PC-9 (cell line): ENCODE measurements at regions not wholly inside any gene's neighbourhood (a gene's known extent, or its start where the extent isn't known, plus 50 kb on each side); places are given as distances from the start of the nearest gene placed in this dataset.

Experiments
- BruUV-seq: library from RNA; stranded (reverse); fragments of 400-500 nt; replicated peaks from 2 replicates; lab custom pipeline; 2021; lab: Mats Ljungman, UMichigan
- CTCF ChIA-PET: fragments of 300-600 bp; sonication (Branson Sonifier 250); formaldehyde crosslinking; loops from one replicate; lab custom pipeline; 2022; ENCODE audit warnings: antibody characterized with exemption; lab: Charles Lee
- POLR2A ChIA-PET: fragments of 300-600 bp; sonication (Branson Sonifier 250); formaldehyde crosslinking; loops from one replicate; lab custom pipeline; 2022; ENCODE audit warnings: antibody characterized with exemption; ENCODE audit not compliant: unreplicated experiment; lab: Charles Lee
- DNase-seq, 2 experiments: peaks; one replicate each; pipeline versions ENCODE4 v3.0.0 to v3.0.0-alpha.2; 2015 to 2022; ENCODE audit warnings: mixed read lengths in 1 of 2
- H2AFZ ChIP-seq: fragments of 200-600 bp; sonication (generic); 2 replicates; pipeline ENCODE4 v1.8.1; 2017; ENCODE audit warnings: antibody characterized with exemption
- H3F3A ChIP-seq: fragments of 200-600 bp; sonication (generic); 2 replicates; pipeline ENCODE4 v1.8.1; 2017; ENCODE audit warnings: antibody characterized with exemption, mild to moderate bottlenecking, low read depth; ENCODE audit not compliant: insufficient read depth
- H3K27ac ChIP-seq: fragments of 200-600 bp; sonication (generic); 2 replicates; pipeline ENCODE4 v1.6.1; 2016; ENCODE audit warnings: mixed run types
- H3K27me3 ChIP-seq: fragments of 200-600 bp; sonication (generic); 2 replicates; pipeline ENCODE4 v1.6.1; 2016; ENCODE audit warnings: low read depth, mixed run types; ENCODE audit not compliant: insufficient read depth
- H3K36me3 ChIP-seq: fragments of 200-600 bp; sonication (generic); 2 replicates; pipeline ENCODE4 v1.6.1; 2016; ENCODE audit warnings: low read depth, mixed run types
- H3K4me1 ChIP-seq: fragments of 200-600 bp; sonication (generic); replicated peaks from 2 replicates; pipeline ENCODE4 v1.6.1; 2016; ENCODE audit warnings: mixed run types; ENCODE audit not compliant: insufficient read depth
- H3K4me2 ChIP-seq: fragments of 200-600 bp; sonication (generic); 2 replicates; pipeline ENCODE4 v1.6.1; 2017; ENCODE audit warnings: mixed run types
- H3K4me3 ChIP-seq: fragments of 200-600 bp; sonication (generic); 2 replicates; pipeline ENCODE4 v1.6.1; 2016; ENCODE audit warnings: mixed run types
- H3K79me2 ChIP-seq: fragments of 200-600 bp; sonication (generic); 2 replicates; pipeline ENCODE4 v1.6.1; 2017; ENCODE audit warnings: low read depth, mixed run types
- H3K9me2 ChIP-seq: fragments of 200-600 bp; sonication (generic); 2 replicates; pipeline ENCODE4 v1.8.1; 2017; ENCODE audit warnings: mild to moderate bottlenecking; ENCODE audit not compliant: insufficient read depth
- H3K9me3 ChIP-seq: fragments of 200-600 bp; sonication (generic); 2 replicates; pipeline ENCODE4 v1.8.1; 2016; ENCODE audit warnings: low read depth; ENCODE audit not compliant: insufficient read depth
- H4K20me1 ChIP-seq: fragments of 200-600 bp; sonication (generic); 2 replicates; pipeline ENCODE4 v1.8.1; 2017; ENCODE audit not compliant: insufficient read depth
- EZH2 ChIP-seq: fragments of 200-600 bp; sonication (generic); IDR thresholded peaks from 2 replicates; pipeline ENCODE4 v1.8.0; 2017; ENCODE audit warnings: antibody characterized with exemption, low read depth
- intact Hi-C: fragments of 100-400 bp; cut with micrococcal nuclease; formaldehyde crosslinking; loops from one replicate; pipeline ENCODE4 v1.10.0; 2022; ENCODE audit not compliant: unreplicated experiment
- TF ChIP-seq, protein P1 (sequence below): fragments of 200-600 bp; sonication (generic); conservative IDR thresholded peaks from 2 replicates; pipeline ENCODE4 v1.6.1; 2017; ENCODE audit warnings: mixed run types, antibody characterized with exemption, mild to moderate bottlenecking, moderate library complexity

DNA sequence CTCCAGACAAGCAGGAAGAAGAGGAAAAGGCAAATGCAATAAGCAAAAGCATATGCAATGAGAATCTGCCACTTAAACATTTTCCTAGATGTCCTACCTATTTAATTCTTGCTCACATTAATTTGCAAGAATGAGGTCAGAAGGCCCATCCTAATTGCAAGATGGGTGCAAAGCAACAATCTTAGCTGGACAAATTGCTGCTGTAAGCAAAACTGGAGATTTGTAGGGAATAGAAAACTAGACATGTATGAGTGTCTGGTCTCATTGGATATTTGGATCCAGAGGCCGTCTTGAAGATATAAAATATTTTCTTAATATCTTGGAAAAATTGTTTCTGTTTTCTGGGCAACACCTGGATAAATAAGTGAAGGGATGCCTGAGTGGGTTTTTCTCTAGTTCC is 150.1 kb upstream of the PGR start:
- TF ChIP-seq EZH2: no peak
- TF ChIP-seq, protein P1, sequence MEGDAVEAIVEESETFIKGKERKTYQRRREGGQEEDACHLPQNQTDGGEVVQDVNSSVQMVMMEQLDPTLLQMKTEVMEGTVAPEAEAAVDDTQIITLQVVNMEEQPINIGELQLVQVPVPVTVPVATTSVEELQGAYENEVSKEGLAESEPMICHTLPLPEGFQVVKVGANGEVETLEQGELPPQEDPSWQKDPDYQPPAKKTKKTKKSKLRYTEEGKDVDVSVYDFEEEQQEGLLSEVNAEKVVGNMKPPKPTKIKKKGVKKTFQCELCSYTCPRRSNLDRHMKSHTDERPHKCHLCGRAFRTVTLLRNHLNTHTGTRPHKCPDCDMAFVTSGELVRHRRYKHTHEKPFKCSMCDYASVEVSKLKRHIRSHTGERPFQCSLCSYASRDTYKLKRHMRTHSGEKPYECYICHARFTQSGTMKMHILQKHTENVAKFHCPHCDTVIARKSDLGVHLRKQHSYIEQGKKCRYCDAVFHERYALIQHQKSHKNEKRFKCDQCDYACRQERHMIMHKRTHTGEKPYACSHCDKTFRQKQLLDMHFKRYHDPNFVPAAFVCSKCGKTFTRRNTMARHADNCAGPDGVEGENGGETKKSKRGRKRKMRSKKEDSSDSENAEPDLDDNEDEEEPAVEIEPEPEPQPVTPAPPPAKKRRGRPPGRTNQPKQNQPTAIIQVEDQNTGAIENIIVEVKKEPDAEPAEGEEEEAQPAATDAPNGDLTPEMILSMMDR: no peak
- no peak for DNase-seq
- Histone ChIP-seq H4K20me1 (no peaks in the 10 kb centered on the region), H3K27me3 (no peaks in the 10 kb centered on the region), H3K36me3 (no peaks in the 10 kb centered on the region), H3K79me2 (no peaks in the 10 kb centered on the region), H3K4me3 (no peak overlapping the region), H3K4me2 (no peak overlapping the region), H2AFZ (no peak overlapping the region), H3K9me3 (no peaks in the 10 kb centered on the region), H3K4me1 (no peaks in the 10 kb centered on the region), H3F3A (no peaks in the 10 kb centered on the region), H3K27ac (no peak overlapping the region), H3K9me2 (no peaks in the 10 kb centered on the region)
- intact Hi-C loops: no loop called here
- no TSS peak for BruUV-seq
- POLR2A ChIA-PET: no interaction called here
- CTCF ChIA-PET: no interaction called here

DNA sequence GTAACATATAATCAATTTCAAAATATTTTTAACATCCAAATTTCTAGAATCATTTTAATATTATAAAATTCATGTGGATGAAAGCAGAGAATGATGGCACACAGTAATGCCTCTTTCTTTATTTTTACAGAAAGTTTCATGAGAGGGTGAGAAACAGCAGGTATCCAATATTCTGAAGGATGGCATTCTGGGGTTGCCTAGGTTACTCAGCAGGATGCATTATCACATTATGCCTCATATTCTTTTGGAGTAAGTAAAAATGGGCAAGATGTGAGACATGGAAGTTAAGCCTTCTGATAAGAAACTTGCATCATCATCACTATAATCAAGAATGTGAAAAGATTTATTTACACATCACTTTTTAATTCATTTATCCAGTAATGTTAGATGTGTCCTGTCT is 148.7 kb upstream of the PGR start:
- TF ChIP-seq EZH2: no peak
- TF ChIP-seq, protein P1: no peak
- Histone ChIP-seq H3K9me2 (no peaks in the 10 kb centered on the region), H2AFZ (no peak overlapping the region), H3K4me1 (no peaks in the 10 kb centered on the region), H3F3A (no peaks in the 10 kb centered on the region), H3K9me3 (no peaks in the 10 kb centered on the region), H3K27me3 (no peaks in the 10 kb centered on the region), H3K36me3 (no peaks in the 10 kb centered on the region), H3K4me2 (no peak overlapping the region), H4K20me1 (no peaks in the 10 kb centered on the region), H3K27ac (no peak overlapping the region), H3K4me3 (no peak overlapping the region), H3K79me2 (no peaks in the 10 kb centered on the region)
- POLR2A ChIA-PET: no interaction called here
- intact Hi-C loops: no loop called here
- BruUV-seq: no TSS peak
- CTCF ChIA-PET: no interaction called here
- no peak for DNase-seq

DNA sequence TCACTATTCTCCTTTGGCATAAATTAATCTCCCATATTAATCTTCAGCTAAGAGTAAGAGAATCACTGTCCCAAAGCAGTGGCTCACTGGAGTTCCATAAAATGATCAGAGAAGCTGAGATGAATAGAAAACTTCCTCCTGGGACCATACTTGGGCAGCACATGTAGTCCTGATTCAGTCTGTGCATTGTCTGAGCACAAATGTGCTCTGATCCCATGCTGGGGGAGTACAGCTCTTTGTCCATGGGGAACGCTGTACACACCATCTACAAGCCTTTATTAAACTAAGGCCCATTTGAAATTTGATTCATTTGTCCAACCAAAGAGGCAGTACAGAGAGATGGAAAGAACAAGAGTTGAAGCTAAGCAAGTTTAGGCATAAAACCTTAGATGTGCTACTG is 147.4 kb upstream of the PGR start:
- no peak for DNase-seq
- no TSS peak for BruUV-seq
- Histone ChIP-seq H4K20me1 (no peaks in the 10 kb centered on the region), H3F3A (no peaks in the 10 kb centered on the region), H3K79me2 (no peaks in the 10 kb centered on the region), H3K4me1 (no peaks in the 10 kb centered on the region), H3K9me2 (no peaks in the 10 kb centered on the region), H3K36me3 (no peaks in the 10 kb centered on the region), H3K4me2 (no peak overlapping the region), H3K27me3 (no peaks in the 10 kb centered on the region), H3K27ac (no peak overlapping the region), H3K9me3 (no peaks in the 10 kb centered on the region), H2AFZ (no peak overlapping the region), H3K4me3 (no peak overlapping the region)
- no peak for TF ChIP-seq EZH2
- TF ChIP-seq, protein P1: no peak
- intact Hi-C loops: no loop called here
- POLR2A ChIA-PET: no interaction called here
- CTCF ChIA-PET: no interaction called here
